K562 (cell line): ENCODE measurements at regions not wholly inside any gene's neighbourhood (a gene's known extent, or its start where the extent isn't known, plus 50 kb on each side); places are given as distances from the start of the nearest gene placed in this dataset.

ENCODE experiments used
- ATAC-seq: fragments of 200-7000 bp; cut with Tn5 transposase; 3 replicates; pipeline ENCODE4 v1.9.1; 2020; ENCODE audit warnings: moderate library complexity
- BruUV-seq: library from RNA; stranded (reverse); fragments of 400-500 nt; replicated peaks from 2 replicates; lab custom pipeline; 2021; lab: Mats Ljungman, UMichigan
- CTCF ChIA-PET: fragments of 300-600 bp; formaldehyde crosslinking; extraction: SDS; loops from one replicate; lab custom pipeline; 2021; ENCODE audit warnings: low intra/inter-chr PET ratio; lab: Yijun Ruan, JAX
- POLR2A ChIA-PET: fragments of 300-600, 350-650 bp; sonication (Branson Sonifier 250); formaldehyde crosslinking; extraction: SDS; loops from one replicate; lab custom pipeline; 2021; ENCODE audit warnings: antibody characterized with exemption, inconsistent platforms; lab: Yijun Ruan, JAX
- DNase-seq, 4 experiments: peaks; one replicate each; pipeline versions ENCODE4 v3.0.0 to v3.0.0-alpha.2; 2011 to 2018; ENCODE audit warnings: low spot score in 3 of 4, mixed read lengths in 3 of 4; ENCODE audit errors: extremely low read depth in 1 of 4
- FAIRE-seq: peaks from 2 replicates; lab custom pipeline; 2011; peaks lifted over from hg19 to GRCh38; lab: Jason Lieb, UNC
- H2AFZ ChIP-seq: 2 replicates; pipeline ENCODE4 v1.6.0; 2011; ENCODE audit warnings: low read depth, low read length, control low read depth, inconsistent platforms
- H3K27ac ChIP-seq: fragments of 200-600 bp; 3 replicates; pipeline ENCODE4 v1.8.0; 2011; ENCODE audit warnings: low read depth, mild to moderate bottlenecking, control low read depth, inconsistent platforms, low read length, moderate library complexity, mixed read lengths; ENCODE audit errors: extremely low read depth
- H3K27me3 ChIP-seq, 2 experiments: fragments of 300-600 bp in 1 of 2; 2 replicates in 1 of 2; 3 replicates in 1 of 2; pipeline versions ENCODE4 v1.6.0 to v1.8.0; 2011; ENCODE audit warnings: inconsistent platforms in 2 of 2, low read length in 2 of 2, mild to moderate bottlenecking in 1 of 2, mixed read lengths in 1 of 2, moderate library complexity in 1 of 2; ENCODE audit not compliant: control insufficient read depth in 2 of 2, insufficient read depth in 2 of 2
- H3K36me3 ChIP-seq: fragments of 300-600 bp; 3 replicates; pipeline ENCODE4 v1.8.0; 2011; ENCODE audit warnings: mild to moderate bottlenecking, low read length, inconsistent platforms; ENCODE audit not compliant: control insufficient read depth, insufficient read depth
- H3K4me1 ChIP-seq, 2 experiments: fragments of 200-600 bp in 1 of 2; replicated peaks in 1 of 2; 2 replicates in 1 of 2; 3 replicates in 1 of 2; pipeline versions ENCODE4 v1.5.1 to v1.8.0; 2011; ENCODE audit warnings: inconsistent platforms in 2 of 2, low read length in 2 of 2, mild to moderate bottlenecking in 1 of 2, mixed read lengths in 1 of 2, moderate library complexity in 1 of 2; ENCODE audit not compliant: control insufficient read depth in 2 of 2, insufficient read depth in 2 of 2
- H3K4me2 ChIP-seq: 2 replicates; pipeline ENCODE4 v1.6.1; 2011; ENCODE audit warnings: low read length, control low read depth, inconsistent platforms, mixed read lengths; ENCODE audit not compliant: insufficient read depth
- H3K4me3 ChIP-seq: fragments of 200-600 bp; sonication (generic), shearing (Covaris generic); 2 replicates; pipeline ENCODE4 v1.5.1; 2016; ENCODE audit warnings: control low read depth, inconsistent platforms
- H3K79me2 ChIP-seq: fragments of 200-600 bp; 3 replicates; pipeline ENCODE4 v1.8.0; 2011; ENCODE audit warnings: low read length, inconsistent platforms; ENCODE audit not compliant: control insufficient read depth, insufficient read depth
- H3K9ac ChIP-seq, 2 experiments: 2 replicates each; pipeline versions ENCODE4 v1.6.0 to v1.6.1; 2011; ENCODE audit warnings: low read depth in 2 of 2, low read length in 2 of 2, control low read depth in 1 of 2, inconsistent platforms in 1 of 2, mild to moderate bottlenecking in 1 of 2, mixed read lengths in 1 of 2; ENCODE audit not compliant: insufficient read depth in 1 of 2
- H3K9me1 ChIP-seq: one replicate; pipeline ENCODE4 v1.6.0; 2011; ENCODE audit warnings: inconsistent platforms, mild to moderate bottlenecking, low read length, moderate library complexity; ENCODE audit not compliant: control insufficient read depth, insufficient read depth
- H3K9me3 ChIP-seq: replicated peaks from 2 replicates; pipeline ENCODE4 v1.5.1; 2011; ENCODE audit warnings: low read depth, low read length, inconsistent platforms; ENCODE audit not compliant: control insufficient read depth, insufficient read depth
- H4K20me1 ChIP-seq: replicated peaks from 2 replicates; pipeline ENCODE4 v1.6.1; 2011; ENCODE audit warnings: low read length, inconsistent platforms, mixed read lengths; ENCODE audit not compliant: control insufficient read depth, insufficient read depth
- ARID2 ChIP-seq: fragments of 450-650 bp; IDR thresholded peaks from 2 replicates; pipeline ENCODE4 v1.6.1; 2017; ENCODE audit warnings: antibody characterized with exemption, mild to moderate bottlenecking
- CBX3 ChIP-seq, 2 experiments: IDR thresholded peaks; 1 replicate in 1 of 2; 2 replicates in 1 of 2; pipeline ENCODE4 v1.6.1; 2012; ENCODE audit warnings: inconsistent platforms in 2 of 2, low read length in 2 of 2, borderline replicate concordance in 1 of 2, control low read depth in 1 of 2
- IRF1 ChIP-seq: sonication (generic); formaldehyde crosslinking; IDR thresholded peaks from 2 replicates; pipeline ENCODE4 v1.8.0; 2022; ENCODE audit warnings: missing genetic modification reagents, mild to moderate bottlenecking, borderline replicate concordance
- TAF9B ChIP-seq: fragments of 450-650 bp; IDR thresholded peaks from 2 replicates; pipeline ENCODE4 v1.6.1; 2018; ENCODE audit warnings: mild to moderate bottlenecking; ENCODE audit not compliant: partially characterized antibody
- ZNF740 ChIP-seq, 3 experiments: fragments of 200-800 bp in 1 of 3; sonication (Bioruptor generic) in 1 of 3; sonication (generic) in 1 of 3; formaldehyde crosslinking in 1 of 3; IDR thresholded peaks; 2 replicates each; pipeline versions ENCODE4 v1.6.1 to v1.8.0; 2016 to 2022; ENCODE audit warnings: mild to moderate bottlenecking in 2 of 3, missing compliant biosample characterization in 2 of 3, missing genetic modification characterization in 2 of 3, missing genetic modification reagents in 1 of 3
- WGBS: fragments of 100-300 bp; shearing (Covaris generic); methylation state at CpG from one replicate; pipeline ENCODE4 v1.1.6; 2016; ENCODE audit warnings: low coverage, mixed read lengths; ENCODE audit not compliant: insufficient coverage; ENCODE audit errors: missing lambda C conversion rate; 5-methylcytosine and 5-hydroxymethylcytosine counted together
- in situ Hi-C: fragments of 300-500 bp; cut with MboI; formaldehyde crosslinking; loops from 4 replicates; pipeline ENCODE4 v1.15.0; 2018; ENCODE audit warnings: inconsistent platforms, mixed read lengths
- intact Hi-C: fragments of 100-400 bp; cut with micrococcal nuclease; formaldehyde crosslinking; loops from 2 replicates; pipeline ENCODE4 v1.14.2; 2022

DNA sequence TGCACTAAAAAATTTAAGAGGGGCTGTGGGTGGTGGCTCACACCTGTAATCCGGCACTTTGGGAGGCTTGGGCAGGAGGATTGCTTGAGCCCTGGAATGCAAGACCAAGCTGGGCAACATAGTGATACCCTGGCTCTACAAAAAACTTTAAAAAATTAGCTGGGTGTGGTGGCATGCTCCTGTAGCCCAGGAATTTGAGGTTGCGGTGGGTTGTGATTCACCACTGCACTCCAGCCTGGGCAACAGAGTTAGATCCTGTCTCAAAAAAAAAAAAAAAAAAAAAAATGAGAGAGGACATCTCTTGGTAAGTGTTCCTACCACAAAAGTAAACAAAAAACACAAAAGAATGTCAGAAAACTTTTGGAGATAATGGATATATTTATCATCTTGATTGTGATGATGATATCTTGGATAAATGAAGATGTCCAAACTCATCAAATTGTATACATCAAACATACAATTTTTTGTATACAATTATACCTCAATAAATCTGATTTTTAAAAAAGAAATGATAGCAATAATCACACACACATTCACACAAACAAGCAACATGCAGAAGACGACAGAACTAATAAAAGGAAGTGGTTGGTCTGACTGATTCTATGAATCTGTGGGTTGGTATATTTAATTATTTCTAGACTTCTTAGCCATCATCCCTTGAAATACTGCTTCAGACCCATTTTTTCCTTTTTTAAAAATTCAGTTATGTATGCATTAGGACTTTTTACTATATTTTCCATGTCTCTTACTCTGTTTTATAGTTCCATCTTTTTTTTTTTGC is 465.9 kb downstream of the PLA2G4A start:
- Histone ChIP-seq H3K9me3 (no peaks in the 10 kb centered on the region; the same call in 1 of the 2 replicates), H3K79me2 (no peaks in the 10 kb centered on the region), H3K27ac (no peak overlapping the region), H3K4me3 (no peak overlapping the region), H3K27me3 (no peaks in the 10 kb centered on the region), H3K4me1 (no peaks in the 10 kb centered on the region), H4K20me1 (no peaks in the 10 kb centered on the region), H2AFZ (no peak overlapping the region), H3K9me1 (no peaks in the 10 kb centered on the region), H3K36me3 (no peaks in the 10 kb centered on the region), H3K9ac (no peak overlapping the region), H3K4me2 (no peak overlapping the region)
- TF ChIP-seq ZNF740 (CRISPR knock-in tag; IDR thresholded peaks at IDR 0.05) (no peak), ZNF740 (tag; IDR thresholded peaks at IDR 0.05) (no peak), CBX3 (IDR thresholded peaks at IDR 0.05; ENCODE audit: borderline replicate concordance in 1 of 2, low read length in 2 of 2) (no peak), IRF1 (no peak), TAF9B (no peak), ARID2 (no peak)
- no TSS peak for BruUV-seq
- in situ Hi-C loops (no loop called here), intact Hi-C loops (no loop called here)
- CTCF ChIA-PET = no interaction called here
- no peak for FAIRE-seq
- DNase-seq = no peak
- ATAC-seq = no peak
- POLR2A ChIA-PET = no interaction called here
- 5% methylated on average over 3 of the region's 3 CpGs for WGBS
